ENCODE measurements at regions not wholly inside any gene's neighbourhood (a gene's known extent, or its start where the extent isn't known, plus 50 kb on each side); places are given as distances from the start of the nearest gene placed in this dataset.
"Not testable (repeated sequence)": the region's sequence is repeated elsewhere in the genome, so short reads cannot be mapped to it uniquely, and the experiment has no call there.

DNA sequence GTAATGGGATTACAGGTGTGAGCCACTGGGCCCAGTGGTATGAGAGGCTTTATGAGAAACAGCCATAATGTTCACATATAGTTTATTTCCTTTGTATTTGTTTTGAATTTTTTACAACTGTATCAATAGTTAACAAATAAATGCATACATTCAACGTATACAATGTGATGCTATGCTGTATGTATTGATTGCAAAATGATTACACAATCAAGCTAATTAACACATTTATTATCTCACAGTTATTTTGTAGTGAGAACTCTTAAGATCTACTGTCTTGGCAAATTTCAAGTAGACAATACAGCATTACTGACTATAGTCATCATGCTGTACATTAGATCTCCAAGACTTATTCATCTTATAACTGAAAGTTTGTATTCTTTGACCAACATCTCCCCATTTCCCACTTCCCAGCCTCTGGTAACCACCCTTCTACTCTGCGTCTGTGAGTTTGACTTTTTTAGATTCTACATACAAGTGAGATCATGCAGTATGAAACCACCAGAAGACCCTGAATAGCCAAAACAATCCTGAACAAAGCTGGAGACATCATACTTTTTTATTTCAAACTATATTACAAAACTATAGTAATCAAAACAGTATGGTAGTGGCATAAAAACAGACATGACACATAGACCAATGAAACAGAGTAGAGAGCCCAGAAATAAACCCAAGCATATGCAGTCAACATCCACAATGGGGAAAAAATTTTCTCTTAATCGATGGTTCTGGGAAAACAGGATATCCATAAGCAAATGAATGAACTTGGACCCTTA, 157.2 kb upstream of the RREB1 start:
- Histone ChIP-seq H3K4me2 (ENCODE audit: low read length) (no peak overlapping the region), H4K20me1 (ENCODE audit: insufficient read depth, low read length) (no peaks in the 10 kb centered on the region), H3K9me2 (ENCODE audit: insufficient read depth, low read length) (no peaks in the 10 kb centered on the region), H3K79me2 (ENCODE audit: insufficient read depth, low read depth, low read length) (no peaks in the 10 kb centered on the region), H3K9me3 (ENCODE audit: low read length) (peaks cover 6% of the 10 kb centered on the region; the same call in 1 of the 2 replicates), H3K4me1 (ENCODE audit: insufficient read depth, low read length, poor library complexity, severe bottlenecking) (no peaks in the 10 kb centered on the region), H3K4me3 (ENCODE audit: low read depth, low read length, poor library complexity, severe bottlenecking) (no peak overlapping the region), H2AFZ (ENCODE audit: low read length) (no peak overlapping the region), H3K36me3 (ENCODE audit: insufficient read depth, low read length) (no peaks in the 10 kb centered on the region), H3K27ac (ENCODE audit: low read depth, low read length, poor library complexity, severe bottlenecking) (no peak overlapping the region)
- ChIA-PET POLR2A (interaction anchor here (1.0 kb wide), 1 partner anchor 305 kb away, joined by 3 read pairs; no protein-coding TSS in a partner anchor), CTCF (ENCODE audit: unreplicated experiment) (no interaction called here)
- no peak for DNase-seq (ENCODE audit: low spot score)
- TF ChIP-seq, protein P1, sequence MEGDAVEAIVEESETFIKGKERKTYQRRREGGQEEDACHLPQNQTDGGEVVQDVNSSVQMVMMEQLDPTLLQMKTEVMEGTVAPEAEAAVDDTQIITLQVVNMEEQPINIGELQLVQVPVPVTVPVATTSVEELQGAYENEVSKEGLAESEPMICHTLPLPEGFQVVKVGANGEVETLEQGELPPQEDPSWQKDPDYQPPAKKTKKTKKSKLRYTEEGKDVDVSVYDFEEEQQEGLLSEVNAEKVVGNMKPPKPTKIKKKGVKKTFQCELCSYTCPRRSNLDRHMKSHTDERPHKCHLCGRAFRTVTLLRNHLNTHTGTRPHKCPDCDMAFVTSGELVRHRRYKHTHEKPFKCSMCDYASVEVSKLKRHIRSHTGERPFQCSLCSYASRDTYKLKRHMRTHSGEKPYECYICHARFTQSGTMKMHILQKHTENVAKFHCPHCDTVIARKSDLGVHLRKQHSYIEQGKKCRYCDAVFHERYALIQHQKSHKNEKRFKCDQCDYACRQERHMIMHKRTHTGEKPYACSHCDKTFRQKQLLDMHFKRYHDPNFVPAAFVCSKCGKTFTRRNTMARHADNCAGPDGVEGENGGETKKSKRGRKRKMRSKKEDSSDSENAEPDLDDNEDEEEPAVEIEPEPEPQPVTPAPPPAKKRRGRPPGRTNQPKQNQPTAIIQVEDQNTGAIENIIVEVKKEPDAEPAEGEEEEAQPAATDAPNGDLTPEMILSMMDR (conservative IDR thresholded peaks at IDR 0.05; ENCODE audit: low read length), result no peak
- TF ChIP-seq EZH2phosphoT487 (IDR thresholded peaks at IDR 0.05; ENCODE audit: borderline replicate concordance, low read depth, low read length), result no peak
- intact Hi-C loops (cut with micrococcal nuclease; ENCODE audit: unreplicated experiment), result no loop called here
- no TSS peak for BruUV-seq (replicated peaks)

DNA sequence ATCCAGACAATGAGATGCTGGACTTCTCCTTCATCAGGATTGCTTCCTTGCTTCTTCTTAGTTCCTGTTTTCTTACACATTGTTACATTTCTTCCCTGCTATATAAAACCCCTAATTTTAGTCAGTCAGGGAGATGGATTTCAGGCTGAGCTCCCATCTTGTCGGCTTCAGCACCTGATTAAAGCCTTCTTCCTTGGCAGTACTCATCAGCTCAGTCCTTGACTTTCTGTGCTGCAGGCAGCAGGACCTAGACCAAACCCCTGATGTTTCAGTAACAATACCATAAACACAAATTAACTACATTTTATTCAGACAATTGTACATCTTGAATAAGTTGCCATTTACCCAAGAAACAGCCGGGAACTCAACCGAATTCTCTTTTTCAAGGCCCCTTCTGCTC, 156.4 kb upstream of the RREB1 start:
- Histone ChIP-seq H4K20me1 (ENCODE audit: insufficient read depth, low read length) (no peaks in the 10 kb centered on the region), H3K4me1 (ENCODE audit: insufficient read depth, low read length, poor library complexity, severe bottlenecking) (no peaks in the 10 kb centered on the region), H3K9me3 (ENCODE audit: low read length) (peaks cover 6% of the 10 kb centered on the region; the same call in 1 of the 2 replicates), H3K4me2 (ENCODE audit: low read length) (no peak overlapping the region), H2AFZ (ENCODE audit: low read length) (no peak overlapping the region), H3K9me2 (ENCODE audit: insufficient read depth, low read length) (no peaks in the 10 kb centered on the region), H3K27ac (ENCODE audit: low read depth, low read length, poor library complexity, severe bottlenecking) (no peak overlapping the region), H3K36me3 (ENCODE audit: insufficient read depth, low read length) (no peaks in the 10 kb centered on the region), H3K79me2 (ENCODE audit: insufficient read depth, low read depth, low read length) (no peaks in the 10 kb centered on the region), H3K4me3 (ENCODE audit: low read depth, low read length, poor library complexity, severe bottlenecking) (no peak overlapping the region)
- BruUV-seq (replicated peaks), result no TSS peak
- TF ChIP-seq, protein P1 (conservative IDR thresholded peaks at IDR 0.05; ENCODE audit: low read length), result no peak
- no peak for TF ChIP-seq EZH2phosphoT487 (IDR thresholded peaks at IDR 0.05; ENCODE audit: borderline replicate concordance, low read depth, low read length)
- intact Hi-C loops (cut with micrococcal nuclease; ENCODE audit: unreplicated experiment), result no loop called here
- no peak for DNase-seq (ENCODE audit: low spot score)
- ChIA-PET CTCF (ENCODE audit: unreplicated experiment) (no interaction called here), POLR2A (interaction anchor here (1.0 kb wide), 1 partner anchor 304 kb away, joined by 3 read pairs; no protein-coding TSS in a partner anchor)

DNA sequence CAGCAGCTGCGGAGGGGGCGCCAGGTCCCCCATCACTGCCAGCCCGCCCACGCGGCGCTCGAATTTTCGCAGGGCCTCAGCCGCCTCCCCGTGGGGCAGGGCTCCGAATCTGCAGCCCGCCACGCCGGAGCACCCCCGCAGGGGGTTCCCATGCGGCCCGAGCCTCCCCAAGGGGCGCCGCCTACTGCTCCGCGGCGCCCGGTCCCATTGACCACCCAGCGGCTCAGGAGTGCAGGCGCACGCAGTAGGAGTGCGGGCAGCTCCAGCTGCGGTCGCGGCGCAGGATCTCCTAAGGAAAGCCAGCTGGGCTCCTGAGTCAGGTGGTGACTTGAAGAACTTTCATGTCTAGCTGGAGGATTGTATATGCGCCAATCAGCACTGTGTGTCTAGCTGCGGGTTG, 155.3 kb upstream of the RREB1 start:
- TF ChIP-seq EZH2phosphoT487 (IDR thresholded peaks at IDR 0.05; ENCODE audit: borderline replicate concordance, low read depth, low read length), result no peak
- TF ChIP-seq, protein P1 (conservative IDR thresholded peaks at IDR 0.05; ENCODE audit: low read length), result no peak
- no peak overlapping the region for H2AFZ ChIP-seq (ENCODE audit: low read length)
- no peaks in the 10 kb centered on the region for H3K9me2 ChIP-seq (ENCODE audit: insufficient read depth, low read length)
- ChIA-PET CTCF (ENCODE audit: unreplicated experiment) (no interaction called here), POLR2A (interaction anchor here (0.6 kb wide), 1 partner anchor 247 kb away, joined by 6 read pairs; no protein-coding TSS in a partner anchor)
- no peaks in the 10 kb centered on the region for H4K20me1 ChIP-seq (ENCODE audit: insufficient read depth, low read length)
- intact Hi-C loops (cut with micrococcal nuclease; ENCODE audit: unreplicated experiment), result no loop called here
- no peaks in the 10 kb centered on the region for H3K36me3 ChIP-seq (ENCODE audit: insufficient read depth, low read length)
- no peak overlapping the region for H3K4me2 ChIP-seq (ENCODE audit: low read length)
- no peak overlapping the region for H3K27ac ChIP-seq (ENCODE audit: low read depth, low read length, poor library complexity, severe bottlenecking)
- H3K9me3 ChIP-seq (ENCODE audit: low read length), result peaks cover 6% of the 10 kb centered on the region; the same call in 1 of the 2 replicates
- H3K4me3 ChIP-seq (ENCODE audit: low read depth, low read length, poor library complexity, severe bottlenecking), result no peak overlapping the region
- BruUV-seq (replicated peaks), result no TSS peak
- H3K4me1 ChIP-seq (ENCODE audit: insufficient read depth, low read length, poor library complexity, severe bottlenecking), result no peaks in the 10 kb centered on the region
- no peak for DNase-seq (ENCODE audit: low spot score)
- no peaks in the 10 kb centered on the region for H3K79me2 ChIP-seq (ENCODE audit: insufficient read depth, low read depth, low read length)

DNA sequence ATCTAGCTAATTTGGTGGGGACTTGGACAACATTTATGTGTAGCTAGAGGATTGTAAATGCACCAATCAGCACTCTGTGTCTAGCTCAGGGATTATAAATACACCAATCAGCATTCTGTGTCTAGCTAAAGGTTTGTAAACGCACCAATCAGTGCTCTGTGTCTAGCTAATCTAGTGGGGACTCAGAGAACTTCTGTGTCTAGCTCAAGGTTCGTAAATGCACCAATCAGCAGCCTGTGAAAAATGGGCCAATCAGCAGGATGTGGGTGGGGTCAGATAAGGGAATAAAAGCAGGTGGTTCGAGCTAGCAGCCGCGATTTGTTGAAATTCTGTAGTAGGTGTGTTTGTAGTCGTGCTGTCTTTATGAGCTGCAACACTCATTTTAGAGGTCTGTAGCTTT, 154.8 kb upstream of the RREB1 start:
- H2AFZ ChIP-seq (ENCODE audit: low read length); H3K9me2 ChIP-seq (ENCODE audit: insufficient read depth, low read length); BruUV-seq (replicated peaks); H3K27ac ChIP-seq (ENCODE audit: low read depth, low read length, poor library complexity, severe bottlenecking); CTCF ChIA-PET (ENCODE audit: unreplicated experiment); H3K9me3 ChIP-seq (ENCODE audit: low read length); DNase-seq (ENCODE audit: low spot score); H4K20me1 ChIP-seq (ENCODE audit: insufficient read depth, low read length); H3K4me3 ChIP-seq (ENCODE audit: low read depth, low read length, poor library complexity, severe bottlenecking); H3K4me2 ChIP-seq (ENCODE audit: low read length); H3K79me2 ChIP-seq (ENCODE audit: insufficient read depth, low read depth, low read length); H3K4me1 ChIP-seq (ENCODE audit: insufficient read depth, low read length, poor library complexity, severe bottlenecking); H3K36me3 ChIP-seq (ENCODE audit: insufficient read depth, low read length); intact Hi-C loops (cut with micrococcal nuclease; ENCODE audit: unreplicated experiment): not testable (repeated sequence)
- POLR2A ChIA-PET, result interaction anchor here (0.6 to 1.0 kb wide), 2 partner anchors 10 to 247 kb away, joined by 3 to 6 read pairs; no protein-coding TSS in a partner anchor
